ENCODE measurements at regions not wholly inside any gene's neighbourhood (a gene's known extent, or its start where the extent isn't known, plus 50 kb on each side); places are given as distances from the start of the nearest gene placed in this dataset.

- TF ChIP-seq CTCF (IDR thresholded peaks at IDR 0.05) = no peak
- no peak for TF ChIP-seq POLR2A (IDR thresholded peaks at IDR 0.05)
These were observed 512.5 kb upstream of the CDH18 start for GRCh38 chr5:20500546-20500945.
